GM19328 (cell line): ENCODE measurements at regions not wholly inside any gene's neighbourhood (a gene's known extent, or its start where the extent isn't known, plus 50 kb on each side); places are given as distances from the start of the nearest gene placed in this dataset.
A peak's percentile ranks its signal among the peaks of the same experiment; 100 is the strongest.

Source experiments
- ATAC-seq: cut with Tn5 transposase; IDR thresholded peaks from one replicate; pipeline ENCODE4 v1.9.1; 2021; ENCODE audit warnings: mild to moderate bottlenecking, moderate library complexity; ENCODE audit not compliant: unreplicated experiment

DNA sequence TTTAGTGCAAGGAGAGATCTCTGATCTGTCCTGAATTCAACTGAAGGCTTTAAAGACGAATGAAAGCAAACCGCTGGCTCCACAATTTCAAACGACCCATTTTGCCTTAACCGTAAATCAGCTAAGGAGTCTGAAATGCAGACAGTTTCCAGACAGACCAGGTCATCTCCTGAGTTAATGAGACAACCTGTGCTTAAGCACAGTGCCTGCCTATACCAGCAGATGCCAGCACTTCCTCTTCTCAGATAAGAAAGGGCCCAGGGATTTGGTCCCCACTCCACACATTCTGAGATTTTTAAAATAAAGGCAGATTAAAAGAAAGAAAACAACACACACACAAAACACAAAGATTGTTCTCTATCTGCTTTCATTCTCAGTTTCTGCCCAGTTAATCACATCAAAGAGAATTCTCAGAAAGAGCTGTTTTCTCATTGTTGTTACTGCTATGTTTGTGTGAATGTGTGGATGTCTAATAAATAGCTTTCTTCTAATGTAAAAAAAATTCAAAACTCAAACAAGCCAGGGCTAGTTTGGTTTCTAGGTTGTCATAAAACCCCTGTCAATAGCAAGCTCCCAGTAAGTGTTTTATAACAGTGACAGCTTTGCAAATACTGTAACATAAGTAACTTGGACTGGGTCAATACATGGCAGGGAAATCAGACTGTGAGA is 157.7 kb upstream of the SLC24A2 start:
- no peak for ATAC-seq

DNA sequence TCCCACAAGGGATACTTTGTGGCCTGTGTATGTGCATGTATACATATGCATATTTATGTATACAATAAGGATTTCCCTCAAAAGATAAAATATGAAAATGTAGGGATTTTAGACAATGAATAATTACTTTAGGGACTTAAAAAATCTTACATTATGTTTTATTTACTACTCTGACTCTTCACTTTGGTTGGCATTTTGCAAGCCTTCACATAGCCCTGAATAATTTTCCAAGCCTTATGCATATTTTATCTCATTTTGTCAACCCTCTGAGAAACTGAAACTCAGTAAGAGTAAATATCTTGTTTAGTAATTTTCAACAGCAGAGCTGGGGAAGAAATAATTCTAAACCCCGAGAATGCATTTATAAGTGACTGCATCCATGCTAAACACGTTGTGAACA is 153.0 kb upstream of the SLC24A2 start:
- ATAC-seq, result no peak

DNA sequence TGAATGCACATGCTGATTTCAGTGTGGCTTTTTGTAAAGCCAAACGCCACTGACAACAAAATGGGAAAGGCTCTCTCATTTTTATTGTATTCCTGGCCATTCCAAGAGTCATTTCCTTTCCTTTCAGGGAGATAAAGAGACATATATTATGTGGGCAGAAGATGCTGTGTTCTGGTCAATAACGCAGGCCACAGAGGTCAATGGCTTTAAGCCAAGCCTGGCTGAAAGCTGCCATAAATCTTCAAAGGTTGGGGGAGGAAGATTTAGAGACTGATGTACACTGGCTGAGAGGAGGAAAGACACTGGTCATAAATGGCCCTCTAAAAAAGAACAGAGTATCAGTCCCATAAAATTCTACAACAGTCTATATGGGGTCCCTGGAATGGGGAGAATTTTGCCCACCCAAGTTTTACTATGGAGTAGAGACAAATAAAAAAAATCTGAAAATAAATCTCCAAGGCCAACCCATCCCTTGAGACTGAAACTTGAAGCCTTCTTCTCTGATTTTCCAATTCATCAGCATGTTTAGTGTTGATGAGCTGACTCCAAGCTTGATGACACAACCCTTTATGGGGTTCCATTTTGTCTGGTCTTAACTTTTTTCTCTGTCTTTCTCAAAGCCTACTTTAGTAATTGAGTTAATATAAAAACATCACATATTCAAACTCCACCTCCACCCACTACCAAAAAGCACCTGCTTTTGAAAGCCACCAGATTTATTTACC is 152.1 kb upstream of the SLC24A2 start:
- ATAC-seq, result no peak

DNA sequence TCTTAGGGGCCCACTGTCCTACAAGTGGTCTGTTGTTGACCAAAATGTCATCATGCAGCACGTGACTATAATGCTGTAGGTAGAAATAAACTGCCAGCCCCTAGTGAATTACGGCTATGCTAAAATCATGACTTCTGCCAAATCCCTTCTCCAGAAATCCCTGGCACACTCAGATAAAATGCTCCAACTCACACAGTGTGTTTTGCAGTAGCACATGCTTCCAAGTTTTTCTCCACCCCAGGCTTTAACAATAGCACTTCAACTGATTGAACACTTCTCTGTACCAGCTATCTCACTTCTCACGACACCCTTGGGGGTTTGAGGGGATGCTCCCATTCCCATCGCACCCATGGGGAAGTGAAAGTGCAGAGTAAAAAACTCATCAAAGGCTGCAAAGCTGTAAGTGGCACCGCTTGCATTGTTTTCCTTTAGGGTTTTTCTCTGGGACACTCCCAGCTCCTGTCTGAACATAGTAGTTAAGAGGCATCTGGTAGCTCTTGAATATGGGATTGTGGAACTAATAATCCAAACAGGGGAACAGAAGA is 151.0 kb upstream of the SLC24A2 start:
- no peak for ATAC-seq

DNA sequence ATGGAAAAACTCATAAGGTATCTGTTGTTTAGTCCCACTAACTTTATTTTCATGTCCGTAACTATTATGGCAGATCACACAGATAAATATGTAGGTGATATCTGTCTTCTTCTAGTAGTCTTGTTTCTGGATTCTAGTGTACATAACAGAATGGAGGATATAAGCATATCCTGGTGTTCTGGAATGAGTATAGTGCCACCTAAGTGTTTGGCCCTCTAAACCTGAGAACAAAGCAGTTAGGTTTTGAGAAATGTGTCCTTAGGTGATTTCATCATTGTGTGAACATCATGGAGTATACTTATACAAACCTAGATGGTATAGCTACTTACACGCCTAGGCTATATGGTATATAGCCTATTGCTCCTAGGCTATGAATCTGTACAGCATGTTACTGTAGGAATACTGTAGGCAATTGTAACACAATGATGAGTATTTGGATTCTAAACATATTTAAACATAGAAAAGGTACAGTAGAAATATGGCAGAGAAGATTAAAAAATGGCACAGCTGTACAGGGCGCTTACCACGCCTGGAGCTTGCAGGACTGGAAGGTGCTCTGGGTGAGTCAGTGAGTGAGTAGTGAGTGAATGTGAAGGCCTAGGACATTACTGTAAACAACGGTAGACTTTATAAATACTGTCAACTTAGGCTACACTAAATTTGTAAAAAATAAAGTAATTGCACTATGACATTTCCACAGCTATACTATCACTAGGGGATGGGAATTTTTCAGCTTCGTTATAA is 150.3 kb upstream of the SLC24A2 start:
- ATAC-seq, result no peak

DNA sequence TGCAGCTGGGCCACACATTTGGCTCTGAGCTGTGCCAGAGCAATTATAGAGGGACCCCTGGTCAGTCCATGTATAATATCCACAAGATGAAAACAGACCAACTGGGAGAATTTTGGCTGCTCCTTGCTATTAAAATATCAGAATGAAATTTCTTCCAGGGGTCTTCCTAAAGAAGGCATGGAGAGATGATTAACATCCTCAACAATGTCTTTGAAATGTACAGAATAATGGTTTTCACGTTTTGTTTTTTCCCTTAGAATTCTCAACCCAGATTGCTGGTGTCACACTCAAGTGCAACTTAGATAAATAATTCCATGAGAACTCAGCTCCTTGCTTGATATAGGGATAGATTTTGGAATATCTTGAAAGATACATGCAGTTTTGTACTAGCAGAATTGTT is 148.3 kb upstream of the SLC24A2 start:
- ATAC-seq, result no peak

DNA sequence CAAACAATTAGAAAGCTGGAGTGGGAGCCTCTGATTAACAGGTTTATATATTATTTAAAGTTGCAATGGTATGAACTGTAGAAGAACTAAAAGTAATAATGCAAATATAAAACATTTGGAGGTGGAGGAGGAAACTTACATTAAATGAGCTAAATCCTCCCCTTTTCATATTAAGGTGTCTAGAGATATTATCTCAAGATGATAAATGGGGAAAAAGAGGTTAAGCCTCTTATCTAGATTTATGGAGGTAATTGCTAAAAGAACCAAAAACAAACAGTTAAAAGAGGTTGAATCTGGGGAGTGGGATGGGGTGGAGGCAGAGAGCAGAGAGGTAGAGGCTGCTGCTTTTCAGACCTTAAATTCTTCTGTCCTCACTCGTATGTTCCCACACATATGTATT is 147.8 kb upstream of the SLC24A2 start:
- ATAC-seq, result no peak

DNA sequence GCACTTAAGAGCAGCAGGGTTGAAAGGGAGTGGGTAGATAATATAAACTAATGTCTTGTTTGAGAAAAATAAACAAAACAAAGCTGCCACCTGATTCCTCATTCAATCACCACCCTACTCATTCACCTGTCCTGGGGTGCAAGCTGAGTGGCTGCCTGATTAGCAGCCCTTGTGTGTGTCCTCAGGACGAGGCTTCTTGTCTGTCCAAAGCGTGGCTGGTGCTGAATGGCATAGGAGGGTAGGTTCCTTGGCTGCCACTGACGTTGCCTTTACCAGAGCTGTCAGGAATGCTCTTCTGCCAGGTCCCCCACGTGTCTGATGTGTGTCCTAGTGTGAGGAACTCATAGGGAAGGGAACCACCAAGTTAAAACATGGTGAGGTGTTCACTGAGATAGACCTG is 146.6 kb upstream of the SLC24A2 start:
- ATAC-seq, result no peak

DNA sequence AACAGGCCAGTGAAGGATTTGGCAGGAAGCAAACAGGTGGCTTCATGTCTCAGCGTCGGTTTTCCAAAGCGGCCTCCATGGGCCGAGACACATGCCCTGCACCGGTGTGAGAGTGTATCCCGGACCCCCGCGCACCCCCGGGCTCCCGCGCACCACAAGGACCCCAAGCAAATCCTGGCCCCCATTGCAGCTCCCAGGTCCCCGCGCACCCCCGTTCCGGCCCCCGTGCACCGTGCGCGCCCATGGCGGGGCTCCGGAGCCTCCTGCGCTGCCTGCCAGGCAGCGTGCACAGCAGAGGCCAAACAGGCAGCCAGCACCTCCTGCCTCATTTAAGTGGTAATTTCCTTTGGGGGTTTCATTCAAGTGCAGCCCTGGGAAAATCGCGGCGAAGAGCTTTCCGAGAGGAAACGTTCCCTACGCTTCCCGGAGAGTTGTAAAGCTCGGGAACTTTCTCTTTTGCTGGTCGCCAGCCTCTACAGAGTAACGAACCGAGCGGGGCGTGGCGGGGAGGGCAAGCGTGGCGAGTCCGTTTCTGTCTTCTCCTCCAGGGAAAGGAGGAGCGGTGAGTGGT is 145.5 kb upstream of the SLC24A2 start:
- ATAC-seq, result no peak

DNA sequence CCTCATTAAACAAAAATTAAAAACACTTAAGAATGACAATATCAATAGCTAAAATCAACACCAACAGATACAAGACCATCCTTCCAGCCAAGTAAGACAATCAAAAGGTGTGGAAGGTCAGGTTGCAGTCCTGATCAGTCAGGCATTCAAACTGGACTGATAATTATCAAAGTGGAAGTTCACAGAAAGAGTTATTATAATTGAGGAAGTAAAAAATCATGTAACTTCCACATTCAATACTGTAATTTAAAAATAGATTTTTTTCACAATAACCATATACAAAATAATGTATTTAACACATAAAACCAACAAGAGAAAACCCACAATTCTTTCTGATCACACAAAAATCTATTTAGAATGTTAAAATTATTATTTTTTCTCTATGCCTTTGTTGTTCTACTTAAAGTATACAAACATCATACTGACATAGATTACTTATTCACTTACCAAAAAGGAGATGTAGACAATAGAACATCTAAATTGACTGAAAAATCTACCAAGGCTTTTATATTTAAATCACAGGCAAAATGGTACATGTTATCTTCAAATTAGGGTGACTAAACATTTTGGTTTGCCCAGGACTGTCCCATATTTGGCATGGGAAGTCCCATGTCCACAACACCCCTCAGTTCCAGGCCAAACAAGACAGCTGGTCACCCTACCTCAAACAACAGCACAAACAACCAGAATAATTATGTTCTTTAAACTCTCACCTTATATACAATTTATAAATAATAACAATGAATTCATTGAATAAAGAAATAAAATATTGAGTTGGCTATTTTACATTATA is 142.5 kb upstream of the SLC24A2 start:
- ATAC-seq, result no peak

DNA sequence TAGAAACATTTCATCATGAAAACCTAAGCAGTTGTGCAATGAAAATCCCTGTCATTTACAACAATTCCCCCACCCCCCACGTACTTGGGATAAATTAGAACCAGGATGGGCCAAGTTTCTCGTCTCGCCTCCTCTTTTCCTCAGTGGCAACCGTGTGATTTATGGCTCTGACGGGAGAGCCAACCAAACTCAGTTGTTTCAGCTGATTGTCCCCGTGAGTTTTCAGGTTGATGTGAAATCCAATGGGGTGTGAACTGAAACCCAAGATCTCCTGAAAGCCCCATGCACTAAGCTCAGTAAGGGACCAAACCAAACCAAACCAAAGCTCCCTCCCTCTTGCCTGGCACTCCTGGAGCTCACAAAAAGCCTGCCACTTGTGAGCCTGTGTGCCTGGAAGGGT is 138.7 kb upstream of the SLC24A2 start:
- no peak for ATAC-seq

DNA sequence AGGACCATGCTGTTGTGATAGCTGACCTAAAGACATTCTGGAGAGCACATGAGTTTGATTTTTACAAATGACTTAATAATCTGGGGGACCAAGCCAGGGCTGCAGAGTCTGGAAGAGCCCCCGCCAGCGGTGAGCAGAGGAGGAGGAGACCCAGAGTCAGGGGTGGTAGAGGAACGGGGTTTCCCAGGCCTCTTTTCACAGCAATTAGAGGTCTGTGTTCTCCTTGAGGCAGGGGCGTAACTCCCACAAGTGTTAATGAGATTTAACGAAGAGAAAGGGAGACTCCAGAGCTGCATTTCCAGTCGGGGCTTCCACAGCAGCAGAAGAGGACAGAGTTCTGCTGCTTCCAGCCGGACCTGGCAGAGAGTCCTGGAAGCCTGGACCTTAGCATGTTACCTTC is 137.9 kb upstream of the SLC24A2 start:
- no peak for ATAC-seq

DNA sequence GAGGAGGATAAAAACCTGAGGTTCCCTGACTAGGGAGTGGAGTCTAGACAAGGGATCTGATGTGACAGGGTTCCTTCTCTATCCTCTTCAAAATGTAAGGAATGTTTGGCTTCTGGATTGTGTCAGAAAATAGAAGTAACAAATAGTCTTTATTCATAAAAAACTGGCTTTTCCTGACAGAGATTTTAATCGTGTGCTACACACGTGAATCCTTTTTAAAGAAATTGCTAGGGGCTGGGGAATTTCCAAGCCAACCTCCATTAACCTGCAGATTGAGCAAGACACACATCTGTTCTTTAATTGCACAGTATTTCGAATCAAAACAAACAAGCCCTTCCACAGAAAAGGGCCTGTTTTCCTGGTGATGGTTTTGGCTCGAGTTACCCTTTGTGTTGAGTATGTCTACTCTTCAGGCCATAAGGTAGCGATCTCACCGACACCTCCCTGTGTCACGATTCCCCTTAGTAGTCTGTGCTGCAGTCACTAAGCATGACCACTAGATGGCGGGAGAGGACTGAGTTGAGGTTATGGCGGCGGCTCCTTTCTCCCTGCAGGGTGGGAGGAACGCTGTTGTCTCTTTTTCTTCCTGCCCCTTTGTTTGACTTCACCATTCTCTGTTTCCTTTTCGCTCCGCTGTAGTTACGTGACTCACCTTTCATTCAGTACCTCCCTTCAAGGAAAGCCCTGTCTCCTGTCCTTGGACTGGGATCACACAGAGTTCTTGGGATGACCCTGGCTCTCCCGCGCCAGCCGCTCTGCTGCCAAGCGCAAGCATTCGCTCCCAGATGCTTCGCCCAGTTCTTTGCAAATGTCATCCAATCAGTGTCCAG is 137.1 kb upstream of the SLC24A2 start:
- ATAC-seq, result peak; percentile 92

DNA sequence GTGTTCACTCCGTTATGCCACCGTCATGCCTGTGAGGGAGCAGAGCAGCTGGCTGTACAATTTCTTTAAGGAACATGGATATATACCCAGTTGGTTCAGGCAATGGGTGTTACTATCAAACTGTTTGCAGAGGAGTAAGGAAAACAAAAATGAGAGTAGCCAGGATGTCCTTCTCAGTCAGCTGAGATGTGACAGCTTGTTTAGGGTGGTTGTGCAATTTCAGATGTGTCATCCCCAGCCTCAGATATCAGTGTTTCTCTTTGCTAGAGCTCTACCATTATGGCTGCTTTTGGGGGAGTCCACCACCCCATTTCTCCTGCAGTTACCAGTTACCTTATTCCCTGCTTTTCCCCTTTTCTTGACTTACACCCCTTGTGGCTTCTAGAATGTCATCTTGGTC is 135.2 kb upstream of the SLC24A2 start:
- no peak for ATAC-seq

DNA sequence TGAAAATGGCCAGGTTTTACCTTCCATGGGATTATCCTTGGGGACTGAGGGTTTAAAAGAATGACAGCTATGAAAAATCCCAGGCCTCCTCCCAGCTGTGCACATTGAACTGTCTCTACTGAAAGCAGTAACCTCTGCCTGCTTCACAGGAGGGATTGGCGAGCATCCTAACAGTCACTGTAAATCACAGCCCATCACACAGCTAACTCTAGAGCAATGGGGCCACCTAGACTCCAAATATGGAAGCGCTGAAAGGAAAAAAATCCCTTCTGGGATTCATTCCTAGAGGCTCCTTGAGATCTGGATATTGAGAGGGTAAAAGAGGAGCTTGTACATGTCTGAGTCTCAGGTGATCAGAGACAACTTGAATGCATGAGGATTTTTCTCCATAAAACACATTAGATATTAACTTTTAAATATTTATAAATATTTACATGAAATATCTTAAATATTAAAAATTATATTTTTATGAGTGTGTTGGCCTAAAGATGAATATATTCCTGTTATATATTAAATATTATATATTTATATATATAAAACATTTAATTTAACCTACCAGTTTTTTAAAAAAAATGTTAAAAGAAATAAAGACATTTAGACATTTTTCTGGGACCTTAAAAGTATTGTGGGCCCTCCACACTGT is 133.8 kb upstream of the SLC24A2 start:
- no peak for ATAC-seq

DNA sequence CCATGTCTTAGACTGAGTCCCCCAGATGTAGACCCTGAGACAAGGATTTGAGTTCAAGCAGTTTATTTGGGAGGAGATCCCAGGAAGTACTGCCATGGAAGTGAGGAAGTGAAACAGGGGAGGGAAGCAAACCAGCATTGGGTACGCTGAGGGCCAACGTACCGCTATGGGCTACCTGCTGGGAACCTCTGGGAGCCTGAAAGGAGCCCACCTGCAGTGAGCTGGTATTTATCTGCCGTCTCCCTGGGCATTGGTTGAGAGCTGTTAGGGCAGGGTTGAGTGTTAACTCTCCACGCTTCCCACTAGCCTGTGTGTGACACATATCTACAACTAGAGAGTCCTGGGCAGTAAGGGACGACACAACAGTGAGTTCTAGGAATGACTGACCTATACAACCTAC is 131.6 kb upstream of the SLC24A2 start:
- ATAC-seq, result no peak

DNA sequence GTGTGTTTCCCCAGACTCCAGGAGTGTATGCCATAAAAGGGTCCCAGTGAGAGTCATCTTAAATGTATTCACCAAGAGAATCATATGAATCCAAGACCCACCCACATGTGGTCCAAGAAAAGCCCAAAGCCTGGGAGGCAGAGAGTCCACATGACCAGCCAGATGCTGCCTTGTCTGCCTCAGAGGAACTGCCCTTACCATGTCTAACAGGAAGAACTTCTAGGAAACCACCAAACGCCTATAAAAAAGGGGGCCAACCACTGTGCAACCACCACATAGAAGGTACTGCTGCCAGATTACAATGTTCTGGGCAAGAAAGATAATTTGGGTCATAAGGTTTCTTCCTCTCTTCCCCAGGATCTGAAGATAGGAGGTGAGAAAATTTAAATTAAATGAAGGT is 129.8 kb upstream of the SLC24A2 start:
- no peak for ATAC-seq

DNA sequence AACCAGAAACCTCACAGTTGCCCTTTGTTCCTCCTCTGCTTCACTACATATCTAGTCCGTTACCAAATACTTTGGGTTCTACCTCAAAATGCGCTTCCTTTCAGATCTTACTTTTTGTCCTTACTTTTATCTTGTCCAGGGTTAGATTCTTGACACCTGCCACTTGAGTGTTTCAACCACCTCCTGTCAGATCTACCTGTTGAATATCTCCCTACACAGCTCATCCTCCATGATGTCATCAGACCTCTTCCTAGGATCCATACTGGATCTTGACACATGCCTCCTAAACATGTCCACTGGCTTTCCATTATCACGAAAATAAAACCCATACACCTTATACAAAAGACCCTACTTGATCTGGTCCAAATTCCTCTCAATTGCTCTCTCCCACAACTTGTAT is 125.2 kb upstream of the SLC24A2 start:
- no peak for ATAC-seq

DNA sequence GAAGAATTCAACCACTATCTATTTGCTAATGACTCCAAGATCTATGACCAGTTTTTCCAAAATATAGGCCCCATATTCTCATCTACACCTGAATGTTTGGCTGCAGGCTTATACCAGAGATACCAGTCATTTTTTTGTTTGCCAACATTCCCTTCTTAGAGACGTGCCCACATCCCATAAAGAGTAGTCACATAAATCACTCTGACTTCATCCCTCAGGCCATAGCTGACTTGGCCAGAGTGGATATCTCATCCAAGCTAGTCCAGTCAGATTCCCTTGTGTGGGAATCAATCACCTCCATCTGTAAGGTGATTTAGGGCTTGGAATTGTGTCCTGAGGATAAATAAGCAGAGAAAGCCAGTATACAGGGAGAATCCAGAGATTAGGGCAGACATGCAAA is 124.3 kb upstream of the SLC24A2 start:
- ATAC-seq, result no peak
